CD4-positive, alpha-beta T cell (primary cell): ENCODE measurements at regions not wholly inside any gene's neighbourhood (a gene's known extent, or its start where the extent isn't known, plus 50 kb on each side); places are given as distances from the start of the nearest gene placed in this dataset.

ENCODE experiments used
- ATAC-seq: fragments of 200-7000 bp; cut with Tn5 transposase; one replicate; pipeline ENCODE4 v1.10.0; 2022; ENCODE audit warnings: mild to moderate bottlenecking; ENCODE audit not compliant: poor library complexity
- CTCF ChIA-PET: fragments of 350-600 bp; sonication (Branson Sonifier 250); formaldehyde crosslinking; loops from one replicate; lab custom pipeline; 2021; ENCODE audit warnings: antibody characterized with exemption, inconsistent platforms; lab: Charles Lee
- POLR2A ChIA-PET: fragments of 350-600 bp; sonication (Branson Sonifier 250); formaldehyde crosslinking; loops from one replicate; lab custom pipeline; 2021; ENCODE audit warnings: antibody characterized with exemption, inconsistent platforms; lab: Charles Lee
- DNase-seq, 14 experiments: peaks; one replicate each; pipeline ENCODE4 v3.0.0-alpha.2; 2013 to 2020; ENCODE audit warnings: mixed read lengths in 2 of 14
- H3K27ac ChIP-seq, 2 donors: one replicate each; pipeline versions ENCODE4 v1.5.1 to v1.7.0; 2013; ENCODE audit warnings: low read length in 2 of 2, low read depth in 1 of 2, mild to moderate bottlenecking in 1 of 2
- H3K27me3 ChIP-seq, 2 experiments: 1 replicate in 1 of 2; 2 replicates in 1 of 2; pipeline versions ENCODE4 v1.6.1 to v1.7.0; 2013; ENCODE audit warnings: low read length in 2 of 2, control low read depth in 1 of 2, mild to moderate bottlenecking in 1 of 2, moderate library complexity in 1 of 2; ENCODE audit not compliant: insufficient read depth in 2 of 2, control insufficient read depth in 1 of 2
- H3K36me3 ChIP-seq: one replicate; pipeline ENCODE4 v1.6.1; 2013; ENCODE audit warnings: low read length, control low read depth; ENCODE audit not compliant: insufficient read depth
- H3K4me1 ChIP-seq: one replicate; pipeline ENCODE4 v1.6.1; 2013; ENCODE audit warnings: low read length, control low read depth; ENCODE audit not compliant: insufficient read depth
- H3K4me3 ChIP-seq: one replicate; pipeline ENCODE4 v1.5.1; 2013; ENCODE audit warnings: mild to moderate bottlenecking, low read length, moderate library complexity
- H3K9me3 ChIP-seq, 2 experiments: 1 replicate in 1 of 2; 2 replicates in 1 of 2; pipeline versions ENCODE4 v1.6.1 to v1.7.0; 2013; ENCODE audit warnings: low read length in 2 of 2, mild to moderate bottlenecking in 2 of 2, control low read depth in 1 of 2, moderate library complexity in 1 of 2; ENCODE audit not compliant: control insufficient read depth in 1 of 2, insufficient read depth in 1 of 2
- H3K27ac Mint-ChIP-seq: one replicate; pipeline ENCODE4 v1.8.0; 2020; ENCODE audit warnings: mixed read lengths
- H3K27me3 Mint-ChIP-seq: one replicate; pipeline ENCODE4 v1.8.0; 2021; ENCODE audit warnings: mixed read lengths
- H3K36me3 Mint-ChIP-seq: one replicate; pipeline ENCODE4 v1.8.0; 2021; ENCODE audit warnings: low read depth, mixed read lengths
- H3K4me1 Mint-ChIP-seq: one replicate; pipeline ENCODE4 v1.8.0; 2021; ENCODE audit warnings: low read depth, mixed read lengths
- H3K4me3 Mint-ChIP-seq: one replicate; pipeline ENCODE4 v1.8.0; 2020; ENCODE audit warnings: mild to moderate bottlenecking, mixed read lengths
- H3K9me3 Mint-ChIP-seq: one replicate; pipeline ENCODE4 v1.8.0; 2020; ENCODE audit warnings: mixed read lengths
- CTCF ChIP-seq: fragments of 200-600 bp; IDR thresholded peaks from one replicate; pipeline ENCODE4 v1.8.0; 2022; ENCODE audit warnings: antibody characterized with exemption, mild to moderate bottlenecking
- intact Hi-C, 2 experiments: fragments of 100-400 bp; cut with DNase I in 1 of 2; cut with micrococcal nuclease in 1 of 2; formaldehyde crosslinking; loops; one replicate each; pipeline versions ENCODE4 v1.15.1 to v1.9.0; 2023 to 2025; cut with DNase I, micrococcal nuclease

DNA sequence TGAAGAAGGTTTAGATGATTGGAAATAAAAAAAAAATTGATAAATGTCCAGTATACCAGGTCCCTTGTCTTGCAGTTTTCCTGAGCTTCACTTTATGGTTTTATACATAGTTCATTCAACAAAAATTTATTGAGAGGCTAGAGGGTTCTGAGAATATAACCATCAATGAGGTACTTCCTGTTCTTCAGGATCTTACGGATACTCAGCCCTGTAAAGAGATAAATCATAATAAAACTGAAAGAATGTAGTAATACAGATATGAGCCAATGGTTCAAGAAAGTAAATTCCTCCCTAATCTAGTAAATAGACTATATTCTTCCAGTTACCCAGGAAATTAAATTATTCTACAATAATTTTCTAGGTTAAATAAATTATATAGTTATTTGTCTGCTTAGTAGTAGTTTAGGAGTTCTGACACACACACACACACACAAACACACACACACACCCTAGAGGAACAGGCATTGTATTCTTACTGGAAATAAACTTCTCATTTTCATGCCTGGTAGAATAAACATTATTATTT, 70.4 kb upstream of the HMCN1 start:
- Mint-ChIP-seq H3K4me1 (no peaks in the 10 kb centered on the region), H3K27ac (no peak overlapping the region), H3K27me3 (no peaks in the 10 kb centered on the region), H3K4me3 (no peak overlapping the region), H3K9me3 (no peaks in the 10 kb centered on the region), H3K36me3 (no peaks in the 10 kb centered on the region)
- POLR2A ChIA-PET, result no interaction called here
- Histone ChIP-seq H3K4me1 (no peaks in the 10 kb centered on the region), H3K36me3 (no peaks in the 10 kb centered on the region), H3K9me3 (peaks cover 0 to 7% of the 10 kb centered on the region in 2 experiments), H3K27me3 (no peaks in the 10 kb centered on the region), H3K4me3 (no peak overlapping the region), H3K27ac (no peak overlapping the region)
- CTCF ChIA-PET, result no interaction called here
- DNase-seq (no peak), ATAC-seq (no peak)
- no peak for TF ChIP-seq CTCF
- intact Hi-C loops, result no loop called here

DNA sequence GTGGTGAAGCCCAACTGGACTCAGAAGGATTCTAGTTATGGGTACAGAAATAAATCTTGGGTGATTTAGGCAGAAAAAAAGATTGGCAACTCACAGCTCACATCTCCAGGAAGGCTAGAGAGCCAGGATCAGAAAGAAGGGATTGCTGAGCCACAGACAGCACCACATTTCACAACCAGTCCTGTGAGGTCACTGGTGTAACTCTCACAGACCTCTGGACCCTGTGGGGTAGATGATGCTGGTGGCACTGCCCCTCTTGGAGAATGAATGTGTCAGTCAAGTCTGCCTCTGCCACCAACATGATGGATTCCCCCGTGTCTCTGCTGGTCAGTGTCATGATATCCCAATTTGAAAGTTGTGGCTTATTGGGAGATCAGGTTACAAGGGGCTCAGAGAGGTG, 70.9 kb upstream of the HMCN1 start:
- H3K36me3 Mint-ChIP-seq, result no peaks in the 10 kb centered on the region
- H3K27me3 Mint-ChIP-seq, result no peaks in the 10 kb centered on the region
- Histone ChIP-seq H3K36me3 (no peaks in the 10 kb centered on the region), H3K4me1 (no peaks in the 10 kb centered on the region), H3K27me3 (no peaks in the 10 kb centered on the region), H3K9me3 (peaks cover 0 to 7% of the 10 kb centered on the region in 2 experiments), H3K27ac (no peak overlapping the region), H3K4me3 (no peak overlapping the region)
- H3K27ac Mint-ChIP-seq, result no peak overlapping the region
- no peak for TF ChIP-seq CTCF
- CTCF ChIA-PET, result no interaction called here
- ATAC-seq (no peak), DNase-seq (no peak)
- no peaks in the 10 kb centered on the region for H3K9me3 Mint-ChIP-seq
- POLR2A ChIA-PET, result interaction anchor here (1.3 kb wide), 1 partner anchor 346 kb away, joined by 3 read pairs; the partner anchor contains the start of gene IVNS1ABP
- no peaks in the 10 kb centered on the region for H3K4me1 Mint-ChIP-seq
- no peak overlapping the region for H3K4me3 Mint-ChIP-seq
- intact Hi-C loops, result no loop called here

DNA sequence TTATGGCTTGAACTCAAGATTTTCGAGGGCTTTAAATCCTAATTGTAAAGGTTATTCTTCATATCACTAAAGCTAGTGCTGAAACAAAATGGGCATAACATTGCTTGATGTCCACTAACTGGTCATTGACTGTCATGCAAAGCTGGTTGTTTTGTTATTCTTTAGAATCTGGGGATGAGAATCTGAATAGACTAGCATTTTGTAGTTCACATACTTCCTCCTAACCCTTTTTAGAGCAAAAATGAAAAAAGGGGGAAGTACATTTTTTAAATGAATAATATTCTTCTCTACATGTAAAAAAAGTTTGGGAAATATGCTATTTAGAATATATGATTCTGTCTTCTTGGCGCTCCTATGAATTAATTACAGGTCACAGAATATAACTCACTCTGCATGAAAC, 72.2 kb upstream of the HMCN1 start:
- no peak for TF ChIP-seq CTCF
- Histone ChIP-seq H3K27ac (no peak overlapping the region), H3K4me3 (no peak overlapping the region), H3K9me3 (peaks cover 0 to 7% of the 10 kb centered on the region in 2 experiments), H3K27me3 (no peaks in the 10 kb centered on the region), H3K4me1 (no peaks in the 10 kb centered on the region), H3K36me3 (no peaks in the 10 kb centered on the region)
- Mint-ChIP-seq H3K27me3 (no peaks in the 10 kb centered on the region), H3K4me3 (no peak overlapping the region), H3K4me1 (no peaks in the 10 kb centered on the region), H3K9me3 (no peaks in the 10 kb centered on the region), H3K27ac (no peak overlapping the region), H3K36me3 (no peaks in the 10 kb centered on the region)
- DNase-seq (no peak), ATAC-seq (no peak)
- intact Hi-C loops, result no loop called here
- POLR2A ChIA-PET, result interaction anchor here (1.3 kb wide), 1 partner anchor 345 kb away, joined by 3 read pairs; the partner anchor contains the start of gene IVNS1ABP
- CTCF ChIA-PET, result interaction anchor here (1.3 kb wide), 1 partner anchor 9 kb away, joined by 3 read pairs; no protein-coding TSS in a partner anchor
